H1 (cell line): ENCODE measurements at regions not wholly inside any gene's neighbourhood (a gene's known extent, or its start where the extent isn't known, plus 50 kb on each side); places are given as distances from the start of the nearest gene placed in this dataset.

ENCODE experiments used
- CTCF ChIA-PET: fragments of 300-600 bp; sonication (Branson Sonifier 250); formaldehyde crosslinking; loops from one replicate; lab custom pipeline; 2021; ENCODE audit not compliant: partially characterized antibody; lab: Charles Lee
- POLR2A ChIA-PET: fragments of 300-600 bp; sonication (Branson Sonifier 250); formaldehyde crosslinking; loops from one replicate; lab custom pipeline; 2021; ENCODE audit warnings: inconsistent platforms; ENCODE audit not compliant: partially characterized antibody; lab: Charles Lee
- DNase-seq, 2 experiments: peaks; one replicate each; pipeline versions ENCODE4 v3.0.0 to v3.0.0-alpha.2; 2010 to 2022; ENCODE audit warnings: low spot score in 2 of 2, low read depth in 1 of 2, mixed read lengths in 1 of 2
- FAIRE-seq: peaks from 2 replicates; lab custom pipeline; 2011; peaks lifted over from hg19 to GRCh38; lab: Jason Lieb, UNC
- H2AFZ ChIP-seq: 2 replicates; pipeline ENCODE4 v1.8.1; 2012; ENCODE audit warnings: low read length, inconsistent platforms
- H2AK5ac ChIP-seq: 2 replicates; pipeline ENCODE4 v1.6.1; 2013; ENCODE audit warnings: low read depth, low read length
- H2BK120ac ChIP-seq: replicated peaks from 2 replicates; pipeline ENCODE3; 2013; ENCODE audit warnings: low read depth, low read length, inconsistent platforms
- H2BK12ac ChIP-seq: 2 replicates; pipeline ENCODE4 v1.6.1; 2013; ENCODE audit warnings: low read depth, low read length
- H2BK15ac ChIP-seq: 2 replicates; pipeline ENCODE4 v1.6.1; 2013; ENCODE audit warnings: low read length
- H2BK20ac ChIP-seq: 2 replicates; pipeline ENCODE4 v1.6.1; 2013; ENCODE audit warnings: low read length
- H2BK5ac ChIP-seq: 2 replicates; pipeline ENCODE4 v1.6.1; 2013; ENCODE audit warnings: low read depth, low read length
- H3K14ac ChIP-seq: 2 replicates; pipeline ENCODE4 v1.6.1; 2013; ENCODE audit warnings: inconsistent platforms; ENCODE audit not compliant: insufficient read length
- H3K18ac ChIP-seq: 2 replicates; pipeline ENCODE4 v1.6.1; 2013; ENCODE audit warnings: low read length; ENCODE audit errors: extremely low read depth
- H3K23ac ChIP-seq: 2 replicates; pipeline ENCODE4 v1.6.1; 2013; ENCODE audit warnings: inconsistent platforms; ENCODE audit not compliant: insufficient read length
- H3K23me2 ChIP-seq: 2 replicates; pipeline ENCODE4 v1.6.1; 2013; ENCODE audit warnings: low read depth, low read length
- H3K27ac ChIP-seq: 2 replicates; pipeline ENCODE4 v1.6.1; 2011; ENCODE audit warnings: low read depth, low read length, inconsistent platforms
- H3K27me3 ChIP-seq, 4 experiments: replicated peaks in 1 of 4; 1 replicate in 1 of 4; 2 replicates in 3 of 4; pipeline versions ENCODE4 v1.6.1 to v1.8.1; 2011 to 2013; ENCODE audit warnings: low read length in 3 of 4, mild to moderate bottlenecking in 3 of 4, inconsistent platforms in 2 of 4, mixed read lengths in 2 of 4, moderate library complexity in 1 of 4; ENCODE audit not compliant: control insufficient read depth in 3 of 4, insufficient read depth in 3 of 4; ENCODE audit errors: extremely low read depth in 1 of 4
- H3K36me3 ChIP-seq, 4 experiments: 2 replicates each; pipeline versions ENCODE4 v1.6.1 to v1.8.1; 2011 to 2013; ENCODE audit warnings: mild to moderate bottlenecking in 4 of 4, low read length in 3 of 4, moderate library complexity in 2 of 4, control low read depth in 1 of 4, inconsistent platforms in 1 of 4; ENCODE audit not compliant: insufficient read depth in 4 of 4, control insufficient read depth in 2 of 4
- H3K4ac ChIP-seq: replicated peaks from 2 replicates; pipeline ENCODE3; 2013; ENCODE audit warnings: low read length, low read depth, mixed read lengths, inconsistent platforms; ENCODE audit not compliant: insufficient read length
- H3K4me1 ChIP-seq, 4 experiments: replicated peaks in 1 of 4; 1 replicate in 1 of 4; 2 replicates in 3 of 4; pipeline versions ENCODE4 v1.6.1 to v1.8.1; 2011 to 2013; ENCODE audit warnings: low read length in 3 of 4, inconsistent platforms in 2 of 4, mixed read lengths in 1 of 4; ENCODE audit not compliant: insufficient read depth in 4 of 4, control insufficient read depth in 3 of 4
- H3K4me2 ChIP-seq, 2 experiments: 2 replicates each; pipeline versions ENCODE4 v1.6.1 to v1.8.1; 2011 to 2013; ENCODE audit warnings: low read depth in 2 of 2, low read length in 2 of 2, control low read depth in 1 of 2, inconsistent platforms in 1 of 2, mild to moderate bottlenecking in 1 of 2; ENCODE audit not compliant: insufficient read depth in 1 of 2
- H3K4me3 ChIP-seq, 4 experiments: fragments of 200-600, 300-600 bp in 1 of 4; sonication (generic), shearing (Covaris generic), sonication (Bioruptor Twin) in 1 of 4; 2 replicates each; pipeline versions ENCODE4 v1.5.1 to v1.8.1; 2011 to 2016; ENCODE audit warnings: low read length in 4 of 4, low read depth in 3 of 4, control low read depth in 2 of 4, inconsistent platforms in 2 of 4, mild to moderate bottlenecking in 2 of 4, mixed read lengths in 1 of 4, moderate library complexity in 1 of 4; ENCODE audit not compliant: insufficient read depth in 2 of 4; ENCODE audit errors: extremely low read depth in 1 of 4
- H3K56ac ChIP-seq: replicated peaks from 2 replicates; pipeline ENCODE3; 2013; ENCODE audit warnings: low read depth, mild to moderate bottlenecking, mixed read lengths, low read length, inconsistent platforms; ENCODE audit not compliant: insufficient read length
- H3K79me1 ChIP-seq: 2 replicates; pipeline ENCODE4 v1.6.1; 2013; ENCODE audit warnings: low read depth, low read length, control low read depth
- H3K79me2 ChIP-seq, 2 experiments: 2 replicates each; pipeline versions ENCODE4 v1.6.1 to v1.8.1; 2012 to 2013; ENCODE audit warnings: low read length in 2 of 2, mild to moderate bottlenecking in 2 of 2, inconsistent platforms in 1 of 2; ENCODE audit not compliant: insufficient read depth in 2 of 2, control insufficient read depth in 1 of 2
- H3K9ac ChIP-seq, 4 experiments: replicated peaks in 1 of 4; 1 replicate in 1 of 4; 2 replicates in 3 of 4; pipeline versions ENCODE4 v1.6.1 to v1.8.1; 2011 to 2013; ENCODE audit warnings: low read depth in 3 of 4, low read length in 3 of 4, control low read depth in 2 of 4, mild to moderate bottlenecking in 2 of 4, moderate library complexity in 2 of 4, inconsistent platforms in 1 of 4; ENCODE audit errors: extremely low read depth in 1 of 4
- H3K9me3 ChIP-seq, 2 experiments: 2 replicates each; pipeline versions ENCODE4 v1.6.1 to v1.8.1; 2012 to 2013; ENCODE audit warnings: mild to moderate bottlenecking in 2 of 2, moderate library complexity in 2 of 2, control low read depth in 1 of 2, inconsistent platforms in 1 of 2, low read depth in 1 of 2, low read length in 1 of 2, mixed read lengths in 1 of 2; ENCODE audit not compliant: insufficient read depth in 2 of 2
- H4K20me1 ChIP-seq, 2 experiments: replicated peaks in 1 of 2; 2 replicates each; pipeline versions ENCODE3 to v1.8.1; 2011 to 2013; ENCODE audit warnings: inconsistent platforms in 2 of 2, low read length in 2 of 2, mild to moderate bottlenecking in 1 of 2; ENCODE audit not compliant: insufficient read depth in 2 of 2, control insufficient read depth in 1 of 2
- H4K5ac ChIP-seq: 2 replicates; pipeline ENCODE4 v1.6.1; 2013; ENCODE audit warnings: low read length, low read depth, mixed read lengths, inconsistent platforms; ENCODE audit not compliant: insufficient read length
- H4K8ac ChIP-seq: 2 replicates; pipeline ENCODE4 v1.8.0; 2013; ENCODE audit warnings: mild to moderate bottlenecking, moderate library complexity, low read length, inconsistent platforms; ENCODE audit not compliant: insufficient read depth; ENCODE audit errors: extremely low read depth
- H4K91ac ChIP-seq: replicated peaks from 2 replicates; pipeline ENCODE3; 2013; ENCODE audit warnings: low read length, mixed read lengths, inconsistent platforms; ENCODE audit not compliant: insufficient read length
- ATF3 ChIP-seq: IDR thresholded peaks from 2 replicates; pipeline ENCODE4 v1.6.1; 2011; ENCODE audit warnings: low read depth, mild to moderate bottlenecking, low read length; ENCODE audit not compliant: insufficient read depth
- RAD21 ChIP-seq, 2 experiments: IDR thresholded peaks in 1 of 2; conservative IDR thresholded peaks in 1 of 2; 2 replicates each; pipeline ENCODE4 v1.6.1; 2011; ENCODE audit warnings: low read depth in 2 of 2, low read length in 2 of 2, improper control_type of control experiment in 1 of 2, inconsistent platforms in 1 of 2, mild to moderate bottlenecking in 1 of 2, moderate library complexity in 1 of 2
- WGBS, 2 experiments: shearing (Covaris generic) in 1 of 2; methylation state at CpG; one replicate each; pipeline versions ENCODE4 v1.1.6 to v1.1.7; 2013 to 2015; ENCODE audit warnings: low lambda C conversion rate in 2 of 2, mixed read lengths in 2 of 2, inconsistent platforms in 1 of 2, low coverage in 1 of 2, missing lambda C conversion rate in 1 of 2; ENCODE audit not compliant: insufficient replicate concordance in 2 of 2, insufficient coverage in 1 of 2, insufficient read length in 1 of 2; ENCODE audit errors: extremely low coverage in 1 of 2, missing lambda C conversion rate in 1 of 2; 5-methylcytosine and 5-hydroxymethylcytosine counted together

- 85% methylated on average over 2 of the region's 2 CpGs; no CpG with 5 or more reads in 1 of the 2 experiments for WGBS, 2 experiments
- POLR2A ChIA-PET = no interaction called here
These were observed 55.3 kb upstream of the ATP1B1 start for GRCh38 chr1:169051171-169051570.

More at GRCh38 chr1:169051171-169051570, 55.3 kb upstream of the ATP1B1 start:
- Histone ChIP-seq H2AFZ (no peak overlapping the region), H3K9ac (no peak overlapping the region), H3K4me1 (no peaks in the 10 kb centered on the region), H3K79me1 (no peaks in the 10 kb centered on the region), H2BK5ac (no peak overlapping the region), H2BK20ac (no peak overlapping the region), H2BK12ac (no peak overlapping the region), H4K91ac (no peak overlapping the region), H3K56ac (no peak overlapping the region), H3K4me2 (no peak overlapping the region), H4K5ac (no peak overlapping the region), H2BK15ac (no peak overlapping the region), H4K20me1 (no peaks in the 10 kb centered on the region), H3K4ac (no peak overlapping the region), H2BK120ac (no peak overlapping the region), H3K79me2 (no peaks in the 10 kb centered on the region), H3K14ac (no peak overlapping the region), H3K18ac (no peak overlapping the region), H2AK5ac (no peak overlapping the region), H3K27me3 (no peaks in the 10 kb centered on the region), H3K36me3 (no peaks in the 10 kb centered on the region), H4K8ac (no peak overlapping the region), H3K9me3 (no peaks in the 10 kb centered on the region), H3K4me3 (no peak overlapping the region), H3K23me2 (no peaks in the 10 kb centered on the region), H3K23ac (no peak overlapping the region), H3K27ac (no peak overlapping the region)
- CTCF ChIA-PET = no interaction called here
- TF ChIP-seq ATF3 (no peak), RAD21 (IDR thresholded peaks at IDR 0.05 in 1 of 2, conservative IDR thresholded peaks at IDR 0.05 in 1 of 2; ENCODE audit: low read depth in 2 of 2, low read length in 2 of 2) (no peak)
- FAIRE-seq (no peak), DNase-seq (no peak)
